ENCODE measurements at regions not wholly inside any gene's neighbourhood (a gene's known extent, or its start where the extent isn't known, plus 50 kb on each side); places are given as distances from the start of the nearest gene placed in this dataset.
"Not testable (repeated sequence)": the region's sequence is repeated elsewhere in the genome, so short reads cannot be mapped to it uniquely, and the experiment has no call there.

GRCh38 chr9:38518826-38519225 is 94.6 kb upstream of the IGFBPL1 start:
- intact Hi-C loops (cut with DNase I), result no loop called here
- WGBS, 2 donors, result 88 to 89% methylated on average over 3 of the region's 3 CpGs
- Histone ChIP-seq H3K27me3 (no peaks in the 10 kb centered on the region), H3K4me1 (no peaks in the 10 kb centered on the region), H3K27ac (no peak overlapping the region), H3K36me3 (replicated peaks in 1 of 2; ENCODE audit: insufficient read depth in 1 of 2, low read depth in 2 of 2) (no peaks in the 10 kb centered on the region), H3K9me3 (no peaks in the 10 kb centered on the region), H3K4me3 (no peak overlapping the region)
- no peak for DNase-seq
- ATAC-seq, result no peak
- no peak for TF ChIP-seq CTCF (IDR thresholded peaks at IDR 0.05)
- TF ChIP-seq POLR2A (IDR thresholded peaks at IDR 0.05), result no peak

GRCh38 chr9:38516273-38516672 is 92.0 kb upstream of the IGFBPL1 start:
- H3K36me3 ChIP-seq (replicated peaks in 1 of 2; ENCODE audit: insufficient read depth in 1 of 2, low read depth in 2 of 2); H3K9me3 ChIP-seq; H3K4me1 ChIP-seq; H3K27me3 ChIP-seq; DNase-seq; ATAC-seq; H3K4me3 ChIP-seq; intact Hi-C loops (cut with DNase I); H3K27ac ChIP-seq: not testable (repeated sequence)
- 44 to 64% methylated on average over 3 of the region's 3 CpGs for WGBS, 2 donors

GRCh38 chr9:38515055-38515454 is 90.8 kb upstream of the IGFBPL1 start:
- ATAC-seq; intact Hi-C loops (cut with DNase I): not testable (repeated sequence)
- peak; percentile 30 to 63 (median 43) for DNase-seq

GRCh38 chr9:38510340-38510739 is 86.1 kb upstream of the IGFBPL1 start:
- not testable (repeated sequence) for H3K27me3 ChIP-seq; DNase-seq; H3K4me3 ChIP-seq; ATAC-seq; H3K27ac ChIP-seq; H3K36me3 ChIP-seq (replicated peaks in 1 of 2; ENCODE audit: insufficient read depth in 1 of 2, low read depth in 2 of 2); H3K9me3 ChIP-seq; H3K4me1 ChIP-seq
- WGBS, 2 donors, result 63 to 64% methylated on average over 3 of the region's 3 CpGs
- intact Hi-C loops (cut with DNase I), result loop anchor here (5.0 kb wide), 1 partner anchor 43 kb away; no protein-coding TSS in a partner anchor

More at GRCh38 chr9:38515055-38515454, 90.8 kb upstream of the IGFBPL1 start:
- WGBS, 2 donors, result 36 to 46% methylated on average over 3 of the region's 3 CpGs
- not testable (repeated sequence) for H3K27ac ChIP-seq; H3K4me3 ChIP-seq; H3K27me3 ChIP-seq; H3K9me3 ChIP-seq; H3K4me1 ChIP-seq; H3K36me3 ChIP-seq (replicated peaks in 1 of 2; ENCODE audit: insufficient read depth in 1 of 2, low read depth in 2 of 2)

- Histone ChIP-seq H3K36me3 (replicated peaks in 1 of 2; ENCODE audit: insufficient read depth in 1 of 2, low read depth in 2 of 2) (no peaks in the 10 kb centered on the region), H3K27ac (no peak overlapping the region), H3K4me1 (no peaks in the 10 kb centered on the region), H3K4me3 (no peak overlapping the region), H3K27me3 (no peaks in the 10 kb centered on the region), H3K9me3 (no peaks in the 10 kb centered on the region)
- intact Hi-C loops (cut with DNase I), result no loop called here
- no peak for DNase-seq
- TF ChIP-seq POLR2A (IDR thresholded peaks at IDR 0.05) (no peak), CTCF (IDR thresholded peaks at IDR 0.05) (no peak)
- WGBS, 2 donors, result 74 to 78% methylated on average over 4 of the region's 4 CpGs
- ATAC-seq, result no peak
Measured at GRCh38 chr9:38507587-38507986, 83.3 kb upstream of the IGFBPL1 start.

GRCh38 chr9:38500171-38500570 is 75.9 kb upstream of the IGFBPL1 start:
- DNase-seq; ATAC-seq; H3K27me3 ChIP-seq; intact Hi-C loops (cut with DNase I); H3K4me1 ChIP-seq; H3K4me3 ChIP-seq; H3K9me3 ChIP-seq; H3K36me3 ChIP-seq (replicated peaks in 1 of 2; ENCODE audit: insufficient read depth in 1 of 2, low read depth in 2 of 2); H3K27ac ChIP-seq: not testable (repeated sequence)
- WGBS, 2 donors, result 76 to 79% methylated on average over 4 of the region's 4 CpGs

GRCh38 chr9:38498551-38498950 is 74.3 kb upstream of the IGFBPL1 start:
- H3K27me3 ChIP-seq; H3K4me3 ChIP-seq; intact Hi-C loops (cut with DNase I); H3K9me3 ChIP-seq; H3K27ac ChIP-seq; ATAC-seq; DNase-seq; H3K4me1 ChIP-seq; H3K36me3 ChIP-seq (replicated peaks in 1 of 2; ENCODE audit: insufficient read depth in 1 of 2, low read depth in 2 of 2): not testable (repeated sequence)
- WGBS, 2 donors, result 42 to 58% methylated on average over 2 of the region's 2 CpGs

Measured in body of pancreas (tissue), 4 donors.